SK-N-SH (cell line): ENCODE measurements at regions not wholly inside any gene's neighbourhood (a gene's known extent, or its start where the extent isn't known, plus 50 kb on each side); places are given as distances from the start of the nearest gene placed in this dataset.
"Not testable (repeated sequence)": the region's sequence is repeated elsewhere in the genome, so short reads cannot be mapped to it uniquely, and the experiment has no call there.

Experiments used
- CTCF ChIA-PET: fragments of 300-600, 350-600 bp; formaldehyde crosslinking; extraction: SDS; loops from one replicate; lab custom pipeline; 2021; lab: Yijun Ruan, JAX
- POLR2A ChIA-PET: fragments of 350-600 bp; sonication (Branson Sonifier 250); formaldehyde crosslinking; extraction: SDS; loops from one replicate; lab custom pipeline; 2020; ENCODE audit warnings: antibody characterized with exemption, inconsistent platforms; lab: Yijun Ruan, JAX
- DNase-seq: peaks from one replicate; pipeline ENCODE4 v3.0.0; 2012
- H2AFZ ChIP-seq: fragments of 200-600 bp; sonication (generic); 2 replicates; pipeline ENCODE4 v1.8.1; 2016; ENCODE audit warnings: antibody characterized with exemption, mild to moderate bottlenecking, low read depth
- H3F3A ChIP-seq: fragments of 200-600 bp; sonication (generic); replicated peaks from 2 replicates; pipeline ENCODE3; 2016; ENCODE audit warnings: antibody characterized with exemption, mild to moderate bottlenecking; ENCODE audit not compliant: insufficient read depth
- H3K27ac ChIP-seq, 2 experiments: fragments of 200-500 bp in 1 of 2; fragments of 200-600 bp in 1 of 2; sonication (Bioruptor generic) in 1 of 2; sonication (generic), shearing (Covaris generic) in 1 of 2; 2 replicates each; pipeline versions ENCODE4 v1.5.1 to v1.6.1; 2014 to 2016; ENCODE audit warnings: low read depth in 2 of 2, inconsistent platforms in 1 of 2, low read length in 1 of 2, mild to moderate bottlenecking in 1 of 2, mixed read lengths in 1 of 2
- H3K27me3 ChIP-seq: fragments of 200-600 bp; sonication (generic), shearing (Covaris generic); 2 replicates; pipeline ENCODE4 v1.6.1; 2016; ENCODE audit warnings: mixed run types; ENCODE audit not compliant: insufficient read depth
- H3K36me3 ChIP-seq, 2 experiments: fragments of 200-500 bp in 1 of 2; fragments of 200-600 bp in 1 of 2; sonication (Bioruptor generic) in 1 of 2; sonication (generic) in 1 of 2; replicated peaks in 1 of 2; 2 replicates each; pipeline versions ENCODE3 to v1.5.1; 2014 to 2016; ENCODE audit warnings: low read length in 1 of 2, mild to moderate bottlenecking in 1 of 2; ENCODE audit not compliant: insufficient read depth in 2 of 2, control insufficient read depth in 1 of 2
- H3K4me1 ChIP-seq, 2 experiments: fragments of 200-500 bp in 1 of 2; fragments of 200-600 bp in 1 of 2; sonication (Bioruptor generic) in 1 of 2; sonication (generic), shearing (Covaris generic) in 1 of 2; 2 replicates each; pipeline versions ENCODE4 v1.5.1 to v1.6.1; 2014 to 2016; ENCODE audit warnings: low read depth in 1 of 2, low read length in 1 of 2, mixed run types in 1 of 2; ENCODE audit not compliant: insufficient read depth in 2 of 2, control insufficient read depth in 1 of 2
- H3K4me2 ChIP-seq: fragments of 200-600 bp; sonication (generic), shearing (Covaris generic); 2 replicates; pipeline ENCODE4 v1.6.1; 2017; ENCODE audit warnings: mixed run types
- H3K4me3 ChIP-seq, 2 experiments: fragments of 200-500 bp in 1 of 2; fragments of 200-600 bp in 1 of 2; sonication (Bioruptor generic) in 1 of 2; sonication (generic), shearing (Covaris generic) in 1 of 2; 2 replicates each; pipeline versions ENCODE4 v1.5.1 to v1.8.1; 2014 to 2016; ENCODE audit warnings: low read depth in 2 of 2, inconsistent platforms in 1 of 2, low read length in 1 of 2, mild to moderate bottlenecking in 1 of 2, mixed read lengths in 1 of 2, moderate library complexity in 1 of 2
- H3K79me2 ChIP-seq: fragments of 200-600 bp; sonication (generic); 2 replicates; pipeline ENCODE4 v1.8.1; 2017; ENCODE audit warnings: mild to moderate bottlenecking; ENCODE audit not compliant: insufficient read depth
- H3K9ac ChIP-seq: fragments of 200-600 bp; sonication (generic); 2 replicates; pipeline ENCODE4 v1.6.1; 2017; ENCODE audit warnings: mixed run types
- H3K9me2 ChIP-seq: fragments of 200-600 bp; sonication (generic); 2 replicates; pipeline ENCODE4 v1.6.1; 2017; ENCODE audit warnings: mixed run types
- H3K9me3 ChIP-seq: fragments of 200-600 bp; sonication (generic); 2 replicates; pipeline ENCODE4 v1.6.1; 2017; ENCODE audit warnings: mixed run types, mild to moderate bottlenecking, moderate library complexity
- H4K20me1 ChIP-seq: fragments of 200-600 bp; sonication (generic); 2 replicates; pipeline ENCODE4 v1.6.1; 2017; ENCODE audit warnings: mild to moderate bottlenecking, mixed run types; ENCODE audit not compliant: insufficient read depth
- CHD2 ChIP-seq: fragments of 150-350 bp; IDR thresholded peaks from 2 replicates; pipeline ENCODE4 v1.6.1; 2018; ENCODE audit warnings: low read length; ENCODE audit not compliant: partially characterized antibody
- EZH2phosphoT487 ChIP-seq: fragments of 200-600 bp; sonication (generic); IDR thresholded peaks from 2 replicates; pipeline ENCODE4 v1.6.1; 2017; ENCODE audit warnings: low read depth, mixed run types, mild to moderate bottlenecking, antibody characterized with exemption, moderate library complexity, borderline replicate concordance
- POLR2AphosphoS5 ChIP-seq: IDR thresholded peaks from 2 replicates; pipeline ENCODE4 v1.6.1; 2012; ENCODE audit warnings: low read depth, low read length
- RAD21 ChIP-seq: IDR thresholded peaks from 2 replicates; pipeline ENCODE4 v1.6.1; 2012; ENCODE audit warnings: mild to moderate bottlenecking, low read length
- REST ChIP-seq: IDR thresholded peaks from 2 replicates; pipeline ENCODE4 v1.6.1; 2012; ENCODE audit warnings: mild to moderate bottlenecking, low read depth, low read length, moderate library complexity
- RXRA ChIP-seq: IDR thresholded peaks from 2 replicates; pipeline ENCODE4 v1.4.0; 2012; ENCODE audit warnings: low read depth, mild to moderate bottlenecking, borderline replicate concordance
- WGBS: methylation state at CpG from one replicate; pipeline ENCODE4 v1.1.6; 2017; ENCODE audit warnings: low lambda C conversion rate; 5-methylcytosine and 5-hydroxymethylcytosine counted together

- Histone ChIP-seq H3K4me2 (no peak overlapping the region), H3K36me3 (no peaks in the 10 kb centered on the region), H3K27me3 (no peaks in the 10 kb centered on the region), H3K27ac (no peak overlapping the region), H3K4me1 (no peaks in the 10 kb centered on the region), H3K9me2 (no peaks in the 10 kb centered on the region), H3K9me3 (no peaks in the 10 kb centered on the region), H4K20me1 (no peaks in the 10 kb centered on the region), H3F3A (no peaks in the 10 kb centered on the region), H3K4me3 (no peak overlapping the region), H2AFZ (no peak overlapping the region), H3K79me2 (no peaks in the 10 kb centered on the region), H3K9ac (no peak overlapping the region)
- 54% methylated on average over 4 of the region's 4 CpGs for WGBS
- TF ChIP-seq CHD2 (no peak), RXRA (no peak), REST (no peak), POLR2AphosphoS5 (no peak), EZH2phosphoT487 (no peak)
- DNase-seq, result no peak
- ChIA-PET CTCF (interaction anchor here (1.5 kb wide), 1 partner anchor 12 kb away, joined by 3 read pairs; no protein-coding TSS in a partner anchor), POLR2A (no interaction called here)
These were observed 232.0 kb upstream of the FANCL start for GRCh38 chr2:58473165-58473564.

GRCh38 chr2:58466804-58467203 lies 225.7 kb upstream of the FANCL start:
- Histone ChIP-seq H3F3A (no peaks in the 10 kb centered on the region), H3K9ac (no peak overlapping the region), H3K4me1 (no peaks in the 10 kb centered on the region), H4K20me1 (no peaks in the 10 kb centered on the region), H3K9me2 (no peaks in the 10 kb centered on the region), H3K36me3 (no peaks in the 10 kb centered on the region), H3K27me3 (no peaks in the 10 kb centered on the region), H3K9me3 (no peaks in the 10 kb centered on the region), H3K27ac (no peak overlapping the region), H3K79me2 (no peaks in the 10 kb centered on the region), H2AFZ (no peak overlapping the region), H3K4me2 (no peak overlapping the region), H3K4me3 (no peak overlapping the region)
- POLR2A ChIA-PET, result no interaction called here
- no peak for DNase-seq
- 50% methylated on average over 1 of the region's 1 CpG for WGBS
- CTCF ChIA-PET, result interaction anchor here (1.0 to 1.4 kb wide), 2 partner anchors 17 to 19 kb away, joined by 3 to 4 read pairs; no protein-coding TSS in a partner anchor
- no peak for TF ChIP-seq RAD21

- H3K4me1 ChIP-seq, H3K4me2 ChIP-seq, H3K9me3 ChIP-seq, H3K4me3 ChIP-seq, H2AFZ ChIP-seq, H4K20me1 ChIP-seq, H3F3A ChIP-seq, DNase-seq, H3K9me2 ChIP-seq, H3K9ac ChIP-seq, POLR2A ChIA-PET, H3K79me2 ChIP-seq, H3K27ac ChIP-seq, H3K36me3 ChIP-seq, H3K27me3 ChIP-seq: not testable (repeated sequence)
- WGBS, result 27% methylated on average over 2 of the region's 2 CpGs
- CTCF ChIA-PET, result interaction anchor here (0.5 to 1.4 kb wide), 3 partner anchors 16 to 735 kb away, joined by 3 to 4 read pairs (median 3); no protein-coding TSS in a partner anchor
These were observed 224.9 kb upstream of the FANCL start for GRCh38 chr2:58466021-58466420.
